Parathyroid adenoma (tissue), 2 donors: ENCODE measurements at regions not wholly inside any gene's neighbourhood (a gene's known extent, or its start where the extent isn't known, plus 50 kb on each side); places are given as distances from the start of the nearest gene placed in this dataset.

ENCODE experiments used
- H2AFZ ChIP-seq: fragments of 300-600 bp; sonication (generic); one replicate; pipeline ENCODE4 v1.7.0; 2017; ENCODE audit warnings: antibody characterized with exemption, mild to moderate bottlenecking
- H3K27ac ChIP-seq: fragments of 300-600 bp; sonication (generic); one replicate; pipeline ENCODE4 v1.7.0; 2017
- H3K27me3 ChIP-seq: fragments of 300-600 bp; sonication (generic); one replicate; pipeline ENCODE4 v1.7.0; 2017; ENCODE audit warnings: low read length; ENCODE audit not compliant: control insufficient read depth, insufficient read depth
- H3K36me3 ChIP-seq: fragments of 300-600 bp; sonication (generic); one replicate; pipeline ENCODE4 v1.7.0; 2017; ENCODE audit warnings: low read length; ENCODE audit not compliant: control insufficient read depth, insufficient read depth
- H3K4me1 ChIP-seq: fragments of 300-600 bp; sonication (generic); one replicate; pipeline ENCODE4 v1.7.0; 2017; ENCODE audit warnings: control low read depth
- H3K4me2 ChIP-seq: fragments of 300-600 bp; sonication (generic); one replicate; pipeline ENCODE4 v1.7.0; 2017; ENCODE audit warnings: low read length
- H3K4me3 ChIP-seq: fragments of 300-600 bp; sonication (generic); one replicate; pipeline ENCODE4 v1.7.0; 2017; ENCODE audit warnings: low read depth, low read length
- H3K79me2 ChIP-seq: fragments of 300-600 bp; sonication (generic); one replicate; pipeline ENCODE4 v1.7.0; 2017; ENCODE audit warnings: control low read depth
- H3K9ac ChIP-seq: fragments of 300-600 bp; sonication (generic); one replicate; pipeline ENCODE4 v1.7.0; 2017; ENCODE audit warnings: mild to moderate bottlenecking
- H3K9me3 ChIP-seq: fragments of 300-600 bp; sonication (generic); one replicate; pipeline ENCODE4 v1.7.0; 2017; ENCODE audit warnings: low read length; ENCODE audit not compliant: control insufficient read depth
- CTCF ChIP-seq: fragments of 300-600 bp; sonication (generic); IDR thresholded peaks from one replicate; pipeline ENCODE4 v1.7.0; 2017; ENCODE audit warnings: antibody characterized with exemption, mild to moderate bottlenecking
- donor health status: primary hyperparathyroidism.

- no peak for TF ChIP-seq CTCF
- no peaks in the 10 kb centered on the region for H3K27me3 ChIP-seq
- no peak overlapping the region for H3K4me3 ChIP-seq
- no peak overlapping the region for H3K9ac ChIP-seq
- H2AFZ ChIP-seq = no peak overlapping the region
- H3K27ac ChIP-seq = no peak overlapping the region
- H3K4me2 ChIP-seq = no peak overlapping the region
- H3K4me1 ChIP-seq = no peaks in the 10 kb centered on the region
- no peaks in the 10 kb centered on the region for H3K9me3 ChIP-seq
- no peaks in the 10 kb centered on the region for H3K79me2 ChIP-seq
- H3K36me3 ChIP-seq = no peaks in the 10 kb centered on the region
Measured at GRCh38 chr13:74253161-74253560, 119.0 kb upstream of the KLF12 start.

GRCh38 chr13:74251778-74252519 is 117.7 kb upstream of the KLF12 start:
- Histone ChIP-seq H3K79me2 (no peaks in the 10 kb centered on the region), H3K4me1 (no peaks in the 10 kb centered on the region), H3K27ac (no peak overlapping the region), H3K9ac (no peak overlapping the region), H3K9me3 (no peaks in the 10 kb centered on the region), H3K27me3 (no peaks in the 10 kb centered on the region), H3K4me2 (no peak overlapping the region), H3K4me3 (no peak overlapping the region), H2AFZ (no peak overlapping the region), H3K36me3 (no peaks in the 10 kb centered on the region)
- TF ChIP-seq CTCF = no peak

- Histone ChIP-seq H3K27me3 (no peaks in the 10 kb centered on the region), H3K9me3 (no peaks in the 10 kb centered on the region), H3K79me2 (no peaks in the 10 kb centered on the region), H3K4me2 (no peak overlapping the region), H3K27ac (no peak overlapping the region), H3K4me1 (no peaks in the 10 kb centered on the region), H3K9ac (no peak overlapping the region), H3K4me3 (no peak overlapping the region), H3K36me3 (no peaks in the 10 kb centered on the region), H2AFZ (no peak overlapping the region)
- no peak for TF ChIP-seq CTCF
Measured at GRCh38 chr13:74250738-74251190, 116.6 kb upstream of the KLF12 start.

GRCh38 chr13:74248477-74248876 is 114.3 kb upstream of the KLF12 start:
- Histone ChIP-seq H3K4me2 (no peak overlapping the region), H3K27ac (no peak overlapping the region), H3K27me3 (no peaks in the 10 kb centered on the region), H3K4me1 (no peaks in the 10 kb centered on the region), H3K79me2 (no peaks in the 10 kb centered on the region), H3K36me3 (no peaks in the 10 kb centered on the region), H3K9me3 (no peaks in the 10 kb centered on the region), H3K9ac (no peak overlapping the region), H2AFZ (no peak overlapping the region), H3K4me3 (no peak overlapping the region)
- no peak for TF ChIP-seq CTCF

- no peak overlapping the region for H3K4me3 ChIP-seq
- H3K4me2 ChIP-seq = no peak overlapping the region
- H3K27me3 ChIP-seq = no peaks in the 10 kb centered on the region
- H3K9me3 ChIP-seq = no peaks in the 10 kb centered on the region
- H3K79me2 ChIP-seq = no peaks in the 10 kb centered on the region
- H2AFZ ChIP-seq = no peak overlapping the region
- no peaks in the 10 kb centered on the region for H3K36me3 ChIP-seq
- no peak overlapping the region for H3K27ac ChIP-seq
- H3K9ac ChIP-seq = no peak overlapping the region
- no peak for TF ChIP-seq CTCF
- no peaks in the 10 kb centered on the region for H3K4me1 ChIP-seq
Measured at GRCh38 chr13:74246487-74246886, 112.3 kb upstream of the KLF12 start.
